ENCODE measurements at regions not wholly inside any gene's neighbourhood (a gene's known extent, or its start where the extent isn't known, plus 50 kb on each side); places are given as distances from the start of the nearest gene placed in this dataset.
A peak's percentile ranks its signal among the peaks of the same experiment; 100 is the strongest.

DNA sequence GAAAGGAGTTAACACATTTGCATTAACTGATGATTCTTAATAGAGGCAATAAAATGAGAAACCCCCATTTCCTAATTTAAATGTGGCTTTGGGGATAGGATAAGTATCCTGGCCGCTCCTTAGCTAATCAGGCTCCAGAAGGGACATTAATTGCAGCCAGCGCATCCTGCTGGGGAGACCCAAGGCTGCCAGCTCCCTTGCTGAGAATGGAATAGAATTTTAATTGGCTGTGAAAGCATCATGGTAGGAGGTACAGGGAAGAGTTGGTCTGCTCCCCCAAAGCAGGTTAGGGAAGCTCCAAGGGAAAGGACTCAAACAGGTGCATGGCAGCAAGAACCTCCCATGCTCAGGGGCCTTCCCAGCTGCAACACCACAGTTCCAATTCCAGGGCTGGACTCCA, 71.4 kb downstream of the MARCHF4 start:
- 78 to 84% methylated on average over 2 of the region's 2 CpGs for WGBS, 2 donors
- intact Hi-C loops (cut with DNase I; ENCODE audit: low total_unique reads): no loop called here
- DNase-seq (ENCODE audit: low spot score in 2 of 2): no peak
- no peak overlapping the region for H3K4me3 ChIP-seq (ENCODE audit: low read depth, poor library complexity, severe bottlenecking)
- TF ChIP-seq POLR2A (IDR thresholded peaks at IDR 0.05): no peak
- TF ChIP-seq, protein P1, sequence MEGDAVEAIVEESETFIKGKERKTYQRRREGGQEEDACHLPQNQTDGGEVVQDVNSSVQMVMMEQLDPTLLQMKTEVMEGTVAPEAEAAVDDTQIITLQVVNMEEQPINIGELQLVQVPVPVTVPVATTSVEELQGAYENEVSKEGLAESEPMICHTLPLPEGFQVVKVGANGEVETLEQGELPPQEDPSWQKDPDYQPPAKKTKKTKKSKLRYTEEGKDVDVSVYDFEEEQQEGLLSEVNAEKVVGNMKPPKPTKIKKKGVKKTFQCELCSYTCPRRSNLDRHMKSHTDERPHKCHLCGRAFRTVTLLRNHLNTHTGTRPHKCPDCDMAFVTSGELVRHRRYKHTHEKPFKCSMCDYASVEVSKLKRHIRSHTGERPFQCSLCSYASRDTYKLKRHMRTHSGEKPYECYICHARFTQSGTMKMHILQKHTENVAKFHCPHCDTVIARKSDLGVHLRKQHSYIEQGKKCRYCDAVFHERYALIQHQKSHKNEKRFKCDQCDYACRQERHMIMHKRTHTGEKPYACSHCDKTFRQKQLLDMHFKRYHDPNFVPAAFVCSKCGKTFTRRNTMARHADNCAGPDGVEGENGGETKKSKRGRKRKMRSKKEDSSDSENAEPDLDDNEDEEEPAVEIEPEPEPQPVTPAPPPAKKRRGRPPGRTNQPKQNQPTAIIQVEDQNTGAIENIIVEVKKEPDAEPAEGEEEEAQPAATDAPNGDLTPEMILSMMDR (IDR thresholded peaks at IDR 0.05): no peak

- no peak for DNase-seq (ENCODE audit: low spot score in 2 of 2)
- H3K4me3 ChIP-seq (ENCODE audit: low read depth, poor library complexity, severe bottlenecking): no peak overlapping the region
- 40 to 70% methylated on average over 1 of the region's 1 CpG for WGBS, 2 donors
- TF ChIP-seq, protein P1 (IDR thresholded peaks at IDR 0.05): no peak
- no peak for TF ChIP-seq POLR2A (IDR thresholded peaks at IDR 0.05)
- intact Hi-C loops (cut with DNase I; ENCODE audit: low total_unique reads): no loop called here
These were observed 72.7 kb downstream of the MARCHF4 start for GRCh38 chr2:216299588-216299987.

DNA sequence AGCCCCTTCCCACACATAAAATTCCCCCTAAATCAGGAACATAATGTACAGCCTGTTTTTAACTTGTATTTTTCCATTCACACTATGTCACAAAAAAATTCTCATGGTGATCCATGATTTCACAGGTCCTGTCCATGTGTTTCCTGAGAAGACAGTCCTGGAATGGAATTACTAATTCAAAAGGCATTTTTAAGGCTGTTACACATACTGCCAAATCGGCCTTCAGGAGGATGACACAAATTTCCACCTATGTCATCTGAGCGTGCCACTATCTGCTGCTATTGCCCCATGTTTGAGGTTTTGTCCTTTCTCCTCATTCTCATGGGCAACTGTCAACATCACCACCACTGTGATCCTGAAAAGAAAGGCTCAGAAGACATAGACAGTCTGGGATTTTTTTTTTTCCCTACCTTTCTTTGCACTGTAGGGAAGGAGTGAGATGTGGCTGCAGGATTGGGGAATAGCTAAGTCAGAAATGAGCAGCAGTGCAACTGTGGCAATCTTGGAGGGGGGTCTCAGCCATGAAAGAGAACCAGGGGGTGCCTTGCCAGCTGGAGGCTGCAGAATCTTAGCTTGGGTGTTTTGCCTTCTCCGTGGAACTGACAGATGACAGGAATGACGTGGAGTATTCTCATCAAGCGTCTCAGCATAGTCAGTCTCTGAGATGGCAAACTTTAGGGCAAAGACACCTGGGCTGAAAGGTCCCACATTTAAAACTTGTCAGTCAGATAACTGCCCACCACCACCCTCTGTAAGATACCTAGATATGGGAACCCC, 73.4 kb downstream of the MARCHF4 start:
- TF ChIP-seq, protein P1 (IDR thresholded peaks at IDR 0.05): no peak
- no peak for TF ChIP-seq POLR2A (IDR thresholded peaks at IDR 0.05)
- intact Hi-C loops (cut with DNase I; ENCODE audit: low total_unique reads): no loop called here

DNA sequence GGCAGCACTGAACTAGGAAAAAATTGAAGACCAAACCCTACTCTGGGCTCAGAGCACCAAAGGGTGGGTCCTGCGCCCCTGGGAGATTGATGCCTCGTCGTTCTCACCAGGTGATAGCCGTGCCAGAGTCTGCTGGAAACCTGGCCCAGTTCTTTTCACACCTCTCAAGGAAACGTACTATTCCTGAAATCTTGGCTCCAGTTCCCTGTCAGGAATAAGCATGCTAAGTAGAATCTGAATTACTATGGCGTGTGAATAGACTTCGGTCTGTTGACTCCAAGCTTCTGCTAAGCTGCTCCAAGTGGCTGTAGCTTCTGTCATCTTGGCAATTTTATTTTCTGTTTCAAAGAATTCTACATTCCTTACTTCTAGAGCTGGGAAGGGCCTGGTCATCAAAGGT, 75.4 kb downstream of the MARCHF4 start:
- no peak for DNase-seq (ENCODE audit: low spot score in 2 of 2)
- intact Hi-C loops (cut with DNase I; ENCODE audit: low total_unique reads): no loop called here
- no peak for TF ChIP-seq POLR2A (IDR thresholded peaks at IDR 0.05)
- TF ChIP-seq, protein P1 (IDR thresholded peaks at IDR 0.05): no peak
- H3K4me3 ChIP-seq (ENCODE audit: low read depth, poor library complexity, severe bottlenecking): no peak overlapping the region
- WGBS, 2 donors: 43 to 45% methylated on average over 7 of the region's 7 CpGs

More for the DNA sequence above, 73.4 kb downstream of the MARCHF4 start:
- no peak overlapping the region for H3K4me3 ChIP-seq (ENCODE audit: low read depth, poor library complexity, severe bottlenecking)
- 75 to 77% methylated on average over 5 of the region's 5 CpGs for WGBS, 2 donors
- no peak for DNase-seq (ENCODE audit: low spot score in 2 of 2)

GRCh38 chr2:216294305-216294704, 78.0 kb downstream of the MARCHF4 start:
- intact Hi-C loops (cut with DNase I; ENCODE audit: low total_unique reads): no loop called here
- no peak for TF ChIP-seq POLR2A (IDR thresholded peaks at IDR 0.05)
- TF ChIP-seq, protein P1 (IDR thresholded peaks at IDR 0.05): no peak
- 38 to 43% methylated on average over 2 of the region's 2 CpGs for WGBS, 2 donors
- DNase-seq (ENCODE audit: low spot score in 2 of 2): peak in 1 of 2 donors; percentile 73
- no peak overlapping the region for H3K4me3 ChIP-seq (ENCODE audit: low read depth, poor library complexity, severe bottlenecking)

DNA sequence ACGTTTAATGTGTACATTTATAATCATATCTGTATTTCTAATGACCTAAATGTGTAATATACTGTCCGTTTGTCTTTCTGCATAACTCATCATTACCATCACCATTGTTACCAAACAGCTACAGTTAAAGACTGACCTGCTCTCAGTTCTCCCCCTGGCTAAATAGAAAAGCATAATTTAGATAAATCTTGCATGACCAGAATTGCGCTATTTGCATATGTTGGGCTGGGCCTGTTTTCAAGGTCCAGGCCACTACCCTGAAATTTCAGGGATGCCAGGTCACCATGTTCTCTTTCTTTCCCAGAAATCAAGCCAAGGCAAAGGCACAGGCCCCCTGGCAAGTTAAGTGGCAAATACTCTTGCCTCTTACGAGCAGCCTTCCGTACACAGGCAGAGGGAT, 78.4 kb downstream of the MARCHF4 start:
- DNase-seq (ENCODE audit: low spot score in 2 of 2): no peak
- intact Hi-C loops (cut with DNase I; ENCODE audit: low total_unique reads): no loop called here
- WGBS, 2 donors: 55 to 63% methylated on average over 5 of the region's 5 CpGs
- TF ChIP-seq, protein P1 (IDR thresholded peaks at IDR 0.05): no peak
- TF ChIP-seq POLR2A (IDR thresholded peaks at IDR 0.05): no peak
- no peak overlapping the region for H3K4me3 ChIP-seq (ENCODE audit: low read depth, poor library complexity, severe bottlenecking)

All from lower leg skin (tissue), 4 donors.